ENCODE measurements at regions not wholly inside any gene's neighbourhood (a gene's known extent, or its start where the extent isn't known, plus 50 kb on each side); places are given as distances from the start of the nearest gene placed in this dataset.

- ATAC-seq (peak; percentile 97), DNase-seq (peak; percentile 48 to 90)
- intact Hi-C loops (cut with DNase I, micrococcal nuclease), result no loop called here
These were observed 156.2 kb downstream of the MELK start for GRCh38 chr9:36728651-36729520.

GRCh38 chr9:36729906-36730305 is 157.2 kb downstream of the MELK start:
- DNase-seq, result no peak
- intact Hi-C loops (cut with DNase I, micrococcal nuclease), result no loop called here
- no peak for ATAC-seq

GRCh38 chr9:36730414-36730813 is 157.7 kb downstream of the MELK start:
- intact Hi-C loops (cut with DNase I, micrococcal nuclease), result no loop called here
- ATAC-seq (no peak), DNase-seq (no peak)

- intact Hi-C loops (cut with DNase I, micrococcal nuclease), result no loop called here
These were observed 158.6 kb downstream of the MELK start for GRCh38 chr9:36731068-36731956.

GRCh38 chr9:36734737-36735136 is 162.0 kb downstream of the MELK start:
- intact Hi-C loops (cut with DNase I, micrococcal nuclease), result no loop called here
- ATAC-seq (no peak), DNase-seq (no peak)

More at GRCh38 chr9:36731068-36731956, 158.6 kb downstream of the MELK start:
- ATAC-seq (no peak), DNase-seq (no peak)

GRCh38 chr9:36736648-36737047 is 164.0 kb downstream of the MELK start:
- intact Hi-C loops (cut with DNase I, micrococcal nuclease), result no loop called here
- no peak for DNase-seq
- no peak for ATAC-seq

- ATAC-seq (no peak), DNase-seq (no peak)
- intact Hi-C loops (cut with DNase I, micrococcal nuclease), result no loop called here
These were observed 165.8 kb downstream of the MELK start for GRCh38 chr9:36738318-36738976.

GRCh38 chr9:36739373-36740116 is 166.8 kb downstream of the MELK start:
- intact Hi-C loops (cut with DNase I, micrococcal nuclease), result no loop called here
- ATAC-seq (no peak), DNase-seq (no peak)

GRCh38 chr9:36742264-36742663 is 169.6 kb downstream of the MELK start:
- DNase-seq, result no peak
- intact Hi-C loops (cut with DNase I, micrococcal nuclease), result no loop called here
- ATAC-seq, result no peak

- intact Hi-C loops (cut with DNase I, micrococcal nuclease), result no loop called here
- ATAC-seq, result no peak
These were observed 172.0 kb downstream of the MELK start for GRCh38 chr9:36744678-36745077.

GRCh38 chr9:36745977-36746376 is 173.3 kb downstream of the MELK start:
- no peak for ATAC-seq
- no peak for DNase-seq
- intact Hi-C loops (cut with DNase I, micrococcal nuclease), result no loop called here

More at GRCh38 chr9:36744678-36745077, 172.0 kb downstream of the MELK start:
- no peak for DNase-seq

GRCh38 chr9:36746415-36746814 is 173.7 kb downstream of the MELK start:
- ATAC-seq (no peak), DNase-seq (no peak)
- intact Hi-C loops (cut with DNase I, micrococcal nuclease), result no loop called here

GRCh38 chr9:36748322-36748899 is 175.7 kb downstream of the MELK start:
- ATAC-seq, result peak; percentile 58
- DNase-seq, result peak in 1 of 2 donors; percentile 54

GRCh38 chr9:36749461-36749860 is 176.8 kb downstream of the MELK start:
- ATAC-seq (no peak), DNase-seq (no peak)
- intact Hi-C loops (cut with DNase I, micrococcal nuclease), result no loop called here

More at GRCh38 chr9:36748322-36748899, 175.7 kb downstream of the MELK start:
- intact Hi-C loops (cut with DNase I, micrococcal nuclease), result no loop called here

GRCh38 chr9:36750630-36751029 is 177.9 kb downstream of the MELK start:
- intact Hi-C loops (cut with DNase I, micrococcal nuclease), result no loop called here
- ATAC-seq (no peak), DNase-seq (no peak)

GRCh38 chr9:36755019-36755418 is 182.3 kb downstream of the MELK start:
- ATAC-seq, result no peak

GRCh38 chr9:36759141-36759540 is 186.4 kb downstream of the MELK start:
- no peak for DNase-seq
- intact Hi-C loops (cut with DNase I, micrococcal nuclease), result no loop called here
- no peak for ATAC-seq

More at GRCh38 chr9:36755019-36755418, 182.3 kb downstream of the MELK start:
- intact Hi-C loops (cut with DNase I, micrococcal nuclease), result no loop called here
- DNase-seq, result no peak

GRCh38 chr9:36759976-36760375 is 187.3 kb downstream of the MELK start:
- intact Hi-C loops (cut with DNase I, micrococcal nuclease), result no loop called here
- DNase-seq, result no peak

More at GRCh38 chr9:36759976-36760375, 187.3 kb downstream of the MELK start:
- ATAC-seq, result no peak
